Keratinocyte (primary cell): ENCODE measurements at regions not wholly inside any gene's neighbourhood (a gene's known extent, or its start where the extent isn't known, plus 50 kb on each side); places are given as distances from the start of the nearest gene placed in this dataset.

Experiments
- DNase-seq: peaks from one replicate; pipeline ENCODE4 v3.0.0-alpha.2; 2011; ENCODE audit warnings: low read depth, missing footprints, low spot score
- FAIRE-seq: peaks from 2 replicates; lab custom pipeline; 2011; peaks lifted over from hg19 to GRCh38; lab: Jason Lieb, UNC
- H2AFZ ChIP-seq: 2 replicates; pipeline ENCODE4 v1.6.0; 2012; ENCODE audit warnings: low read length, control low read depth, inconsistent platforms; ENCODE audit not compliant: control insufficient read depth
- H3K27ac ChIP-seq: 2 replicates; pipeline ENCODE4 v1.5.1; 2011; ENCODE audit warnings: low read length; ENCODE audit not compliant: control insufficient read depth, insufficient read depth
- H3K27me3 ChIP-seq: 3 replicates; pipeline ENCODE4 v1.6.0; 2011; ENCODE audit warnings: low read length; ENCODE audit not compliant: control insufficient read depth, insufficient read depth; ENCODE audit errors: extremely low read depth
- H3K36me3 ChIP-seq, 2 experiments: 2 replicates in 1 of 2; 3 replicates in 1 of 2; pipeline ENCODE4 v1.5.1; 2011; ENCODE audit warnings: low read length in 2 of 2, mild to moderate bottlenecking in 1 of 2; ENCODE audit not compliant: control insufficient read depth in 2 of 2, insufficient read depth in 2 of 2; ENCODE audit errors: extremely low read depth in 1 of 2
- H3K4me1 ChIP-seq: 3 replicates; pipeline ENCODE4 v1.5.1; 2011; ENCODE audit warnings: low read length; ENCODE audit not compliant: control insufficient read depth, insufficient read depth; ENCODE audit errors: extremely low read depth
- H3K4me2 ChIP-seq: 3 replicates; pipeline ENCODE4 v1.6.0; 2011; ENCODE audit warnings: low read depth, low read length; ENCODE audit not compliant: control insufficient read depth, insufficient read depth; ENCODE audit errors: extremely low read depth
- H3K4me3 ChIP-seq, 3 experiments: fragments of 200-600 bp in 1 of 3; sonication (generic) in 1 of 3; 2 replicates in 2 of 3; 3 replicates in 1 of 3; pipeline ENCODE4 v1.5.1; 2011 to 2016; ENCODE audit warnings: low read length in 3 of 3, mild to moderate bottlenecking in 3 of 3, control low read depth in 2 of 3, inconsistent platforms in 1 of 3, low read depth in 1 of 3, mixed read lengths in 1 of 3, mixed run types in 1 of 3, moderate library complexity in 1 of 3; ENCODE audit not compliant: control insufficient read depth in 2 of 3, insufficient read depth in 2 of 3; ENCODE audit errors: extremely low read depth in 1 of 3
- H3K79me2 ChIP-seq: 2 replicates; pipeline ENCODE4 v1.6.0; 2012; ENCODE audit warnings: low read length; ENCODE audit not compliant: control insufficient read depth, insufficient read depth
- H3K9ac ChIP-seq: 3 replicates; pipeline ENCODE4 v1.6.0; 2011; ENCODE audit warnings: low read length; ENCODE audit not compliant: control insufficient read depth, insufficient read depth; ENCODE audit errors: extremely low read depth
- H3K9me1 ChIP-seq: 3 replicates; pipeline ENCODE4 v1.6.0; 2011; ENCODE audit warnings: low read length; ENCODE audit not compliant: control insufficient read depth, insufficient read depth; ENCODE audit errors: extremely low read depth
- H3K9me3 ChIP-seq: 2 replicates; pipeline ENCODE4 v1.5.1; 2012; ENCODE audit warnings: low read depth, low read length; ENCODE audit not compliant: control insufficient read depth
- H4K20me1 ChIP-seq: 3 replicates; pipeline ENCODE4 v1.6.0; 2011; ENCODE audit warnings: low read length; ENCODE audit not compliant: control insufficient read depth, insufficient read depth; ENCODE audit errors: extremely low read depth
- EZH2 ChIP-seq: IDR thresholded peaks from one replicate; pipeline ENCODE4 v1.6.1; 2012; ENCODE audit warnings: inconsistent platforms, mild to moderate bottlenecking, low read length, moderate library complexity
- dilution Hi-C: fragments of 300-500 bp; cut with MboI; formaldehyde crosslinking; loops from one replicate; pipeline ENCODE4 v1.7.0; 2020; ENCODE audit warnings: low sequenced_read_pairs; ENCODE audit not compliant: extremely low pct_ligation_motif_present
- TF ChIP-seq, protein P1 (sequence below), 3 experiments: IDR thresholded peaks in 1 of 3; conservative IDR thresholded peaks in 1 of 3; optimal IDR thresholded peaks in 1 of 3; 2 replicates in 2 of 3; 3 replicates in 1 of 3; pipeline versions ENCODE3 to v1.5.1; 2011; ENCODE audit warnings: low read length in 3 of 3, mild to moderate bottlenecking in 3 of 3, moderate library complexity in 2 of 3, control low read depth in 1 of 3, inconsistent platforms in 1 of 3; ENCODE audit not compliant: insufficient read depth in 2 of 3; ENCODE audit errors: extremely low read depth in 1 of 3

DNA sequence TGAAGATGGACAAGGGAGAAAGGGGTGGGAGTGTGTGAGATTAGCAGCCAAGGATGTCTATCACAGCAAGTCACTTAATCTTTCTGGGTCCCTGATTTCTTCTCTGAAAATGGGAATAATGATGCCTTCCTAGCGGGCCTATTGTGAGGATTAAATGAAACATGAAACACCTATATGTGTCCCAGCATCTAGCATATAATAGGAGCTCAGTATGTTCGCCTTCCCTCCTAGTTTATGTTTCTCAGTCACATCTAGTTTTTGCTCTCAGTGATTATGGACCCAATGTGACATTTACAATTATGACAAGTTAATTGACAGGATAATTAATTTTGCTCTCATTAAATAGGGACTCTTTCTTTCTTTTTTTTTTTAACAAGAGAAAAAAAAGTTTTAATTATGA is 252.9 kb downstream of the SNX13 start:
- Histone ChIP-seq H3K36me3 (no peaks in the 10 kb centered on the region), H2AFZ (no peak overlapping the region), H3K9ac (no peak overlapping the region), H3K79me2 (no peaks in the 10 kb centered on the region), H3K4me2 (no peak overlapping the region), H3K27me3 (no peaks in the 10 kb centered on the region), H3K4me3 (no peak overlapping the region), H4K20me1 (no peaks in the 10 kb centered on the region), H3K27ac (no peak overlapping the region), H3K4me1 (peaks cover 14% of the 10 kb centered on the region), H3K9me3 (no peaks in the 10 kb centered on the region), H3K9me1 (no peaks in the 10 kb centered on the region)
- TF ChIP-seq, protein P1, sequence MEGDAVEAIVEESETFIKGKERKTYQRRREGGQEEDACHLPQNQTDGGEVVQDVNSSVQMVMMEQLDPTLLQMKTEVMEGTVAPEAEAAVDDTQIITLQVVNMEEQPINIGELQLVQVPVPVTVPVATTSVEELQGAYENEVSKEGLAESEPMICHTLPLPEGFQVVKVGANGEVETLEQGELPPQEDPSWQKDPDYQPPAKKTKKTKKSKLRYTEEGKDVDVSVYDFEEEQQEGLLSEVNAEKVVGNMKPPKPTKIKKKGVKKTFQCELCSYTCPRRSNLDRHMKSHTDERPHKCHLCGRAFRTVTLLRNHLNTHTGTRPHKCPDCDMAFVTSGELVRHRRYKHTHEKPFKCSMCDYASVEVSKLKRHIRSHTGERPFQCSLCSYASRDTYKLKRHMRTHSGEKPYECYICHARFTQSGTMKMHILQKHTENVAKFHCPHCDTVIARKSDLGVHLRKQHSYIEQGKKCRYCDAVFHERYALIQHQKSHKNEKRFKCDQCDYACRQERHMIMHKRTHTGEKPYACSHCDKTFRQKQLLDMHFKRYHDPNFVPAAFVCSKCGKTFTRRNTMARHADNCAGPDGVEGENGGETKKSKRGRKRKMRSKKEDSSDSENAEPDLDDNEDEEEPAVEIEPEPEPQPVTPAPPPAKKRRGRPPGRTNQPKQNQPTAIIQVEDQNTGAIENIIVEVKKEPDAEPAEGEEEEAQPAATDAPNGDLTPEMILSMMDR (optimal IDR thresholded peaks at IDR 0.05 in 1 of 3, IDR thresholded peaks at IDR 0.05 in 1 of 3, conservative IDR thresholded peaks at IDR 0.05 in 1 of 3; ENCODE audit: extremely low read depth in 1 of 3, insufficient read depth in 2 of 3, low read length in 3 of 3), result no peak
- TF ChIP-seq EZH2, result no peak
- FAIRE-seq, result no peak
- dilution Hi-C loops, result no loop called here
- DNase-seq, result no peak

GRCh38 chr7:17689361-17689902 is 250.9 kb downstream of the SNX13 start:
- Histone ChIP-seq H2AFZ (no peak overlapping the region), H3K79me2 (no peaks in the 10 kb centered on the region), H3K9ac (no peak overlapping the region), H3K4me3 (no peak overlapping the region), H3K4me1 (peaks cover 13% of the 10 kb centered on the region), H3K9me1 (no peaks in the 10 kb centered on the region), H3K27me3 (no peaks in the 10 kb centered on the region), H3K9me3 (no peaks in the 10 kb centered on the region), H3K27ac (peak overlapping the region; percentile 55), H4K20me1 (no peaks in the 10 kb centered on the region), H3K4me2 (peak overlapping the region; percentile 34), H3K36me3 (no peaks in the 10 kb centered on the region)
- TF ChIP-seq, protein P1 (optimal IDR thresholded peaks at IDR 0.05 in 1 of 3, IDR thresholded peaks at IDR 0.05 in 1 of 3, conservative IDR thresholded peaks at IDR 0.05 in 1 of 3; ENCODE audit: extremely low read depth in 1 of 3, insufficient read depth in 2 of 3, low read length in 3 of 3), result no peak
- no peak for TF ChIP-seq EZH2
- FAIRE-seq (no peak), DNase-seq (no peak)
- dilution Hi-C loops, result no loop called here
